Transverse colon (tissue), 3 donors: ENCODE measurements at regions not wholly inside any gene's neighbourhood (a gene's known extent, or its start where the extent isn't known, plus 50 kb on each side); places are given as distances from the start of the nearest gene placed in this dataset.

ENCODE experiments used
- CTCF ChIP-seq, 5 experiments: fragments of 200-600 bp in 3 of 5; fragments of 450-650 bp in 2 of 5; sonication (generic) in 3 of 5; IDR thresholded peaks; 1 replicate in 2 of 5; 2 replicates in 3 of 5; pipeline ENCODE4 v1.5.1; 2016 to 2017; ENCODE audit warnings: antibody characterized with exemption in 5 of 5, inconsistent platforms in 3 of 5, mild to moderate bottlenecking in 2 of 5, moderate library complexity in 1 of 5
- POLR2A ChIP-seq: fragments of 450-650 bp; IDR thresholded peaks from one replicate; pipeline ENCODE4 v1.6.1; 2016; ENCODE audit warnings: antibody characterized with exemption, mild to moderate bottlenecking, moderate library complexity

GRCh38 chr9:115395511-115396021, 277.6 kb upstream of the TNC start:
- TF ChIP-seq CTCF (IDR thresholded peaks at IDR 0.05), result no peak
- no peak for TF ChIP-seq POLR2A
